ENCODE measurements at regions not wholly inside any gene's neighbourhood (a gene's known extent, or its start where the extent isn't known, plus 50 kb on each side); places are given as distances from the start of the nearest gene placed in this dataset.

DNA sequence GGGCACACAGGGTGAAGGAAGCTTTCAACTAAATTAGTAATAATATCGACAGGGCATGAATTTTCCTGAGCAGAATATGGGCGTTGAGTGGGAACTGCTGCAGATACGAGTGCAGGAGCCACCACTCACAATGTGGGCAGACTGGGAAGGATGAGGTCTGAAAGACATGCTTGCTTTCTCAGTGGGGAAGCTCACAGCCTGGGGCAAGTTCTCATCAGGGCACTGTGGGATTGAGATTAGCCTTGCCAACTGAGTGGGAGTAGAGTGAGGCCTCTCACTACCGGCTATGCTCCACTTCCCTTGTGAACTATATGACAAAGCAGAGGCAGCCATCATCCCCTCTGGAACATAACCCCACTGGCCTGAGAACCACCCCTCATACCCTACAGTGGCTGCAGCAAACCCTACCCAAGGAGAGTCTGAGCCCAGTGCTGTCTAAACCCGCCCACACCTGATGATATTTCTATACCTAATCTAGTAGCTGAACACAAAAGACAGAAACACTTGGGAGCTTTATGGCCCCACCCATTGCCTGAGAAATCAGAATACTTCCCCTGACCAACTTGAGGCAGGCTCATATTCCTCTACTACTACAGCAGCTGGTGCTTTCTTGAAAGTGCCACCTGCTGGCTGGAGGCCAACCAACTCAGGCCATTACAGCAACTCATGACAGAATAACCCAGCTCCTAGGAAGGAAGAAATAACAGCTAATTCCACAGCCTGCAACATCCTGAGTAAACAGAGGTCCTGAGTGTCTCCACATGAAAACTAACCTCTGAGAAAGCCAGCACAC is 173.7 kb upstream of the SPEF2 start:
- 59 to 66% methylated on average over 3 to 5 of the region's 5 CpGs for WGBS, 2 donors
- intact Hi-C loops (cut with DNase I): no loop called here

DNA sequence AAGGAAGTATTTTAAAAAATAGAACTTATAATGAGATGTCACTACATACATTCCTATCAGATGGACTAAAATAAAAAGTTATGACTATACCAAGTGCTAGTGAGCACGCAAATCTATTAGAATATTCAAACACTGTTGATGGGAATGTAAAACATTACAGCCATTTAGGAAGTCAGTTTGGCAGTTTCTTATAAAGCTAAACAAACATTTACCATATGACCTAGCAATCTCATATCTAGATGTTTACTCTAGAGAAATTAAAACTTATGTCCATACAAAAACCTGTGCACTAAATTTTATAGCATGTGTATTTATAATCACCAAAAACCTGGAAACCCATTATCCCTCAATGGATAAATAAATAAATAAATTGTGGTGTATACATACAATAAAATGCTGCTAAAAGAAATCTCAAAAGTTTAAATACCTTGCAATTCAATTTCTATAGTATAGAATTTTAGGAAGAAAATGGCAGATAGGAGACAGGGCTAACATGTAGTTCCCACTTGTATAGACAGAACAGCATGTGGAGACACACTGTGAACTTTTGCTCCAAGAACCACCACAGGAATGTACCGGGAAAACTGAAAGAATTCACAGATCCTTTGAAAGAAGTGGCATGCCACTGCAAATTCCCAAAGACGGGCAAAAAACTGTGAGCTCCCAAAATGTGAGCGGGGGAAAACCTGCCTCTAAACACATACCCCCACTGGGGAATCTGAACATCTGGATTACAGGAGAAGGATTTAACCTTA is 174.6 kb upstream of the SPEF2 start:
- no peak overlapping the region for H3K27ac ChIP-seq
- WGBS, 2 donors: 59 to 71% methylated on average over 4 of the region's 4 CpGs
- H3K36me3 ChIP-seq: no peaks in the 10 kb centered on the region
- no peak for DNase-seq
- H3K4me1 ChIP-seq: peaks cover 0 to 34% (median 6%) of the 10 kb centered on the region in 3 donors
- H3K27me3 ChIP-seq: no peaks in the 10 kb centered on the region
- H3K9me3 ChIP-seq: no peaks in the 10 kb centered on the region
- intact Hi-C loops (cut with DNase I): no loop called here
- no peak overlapping the region for H3K4me3 ChIP-seq
- TF ChIP-seq, protein P1, sequence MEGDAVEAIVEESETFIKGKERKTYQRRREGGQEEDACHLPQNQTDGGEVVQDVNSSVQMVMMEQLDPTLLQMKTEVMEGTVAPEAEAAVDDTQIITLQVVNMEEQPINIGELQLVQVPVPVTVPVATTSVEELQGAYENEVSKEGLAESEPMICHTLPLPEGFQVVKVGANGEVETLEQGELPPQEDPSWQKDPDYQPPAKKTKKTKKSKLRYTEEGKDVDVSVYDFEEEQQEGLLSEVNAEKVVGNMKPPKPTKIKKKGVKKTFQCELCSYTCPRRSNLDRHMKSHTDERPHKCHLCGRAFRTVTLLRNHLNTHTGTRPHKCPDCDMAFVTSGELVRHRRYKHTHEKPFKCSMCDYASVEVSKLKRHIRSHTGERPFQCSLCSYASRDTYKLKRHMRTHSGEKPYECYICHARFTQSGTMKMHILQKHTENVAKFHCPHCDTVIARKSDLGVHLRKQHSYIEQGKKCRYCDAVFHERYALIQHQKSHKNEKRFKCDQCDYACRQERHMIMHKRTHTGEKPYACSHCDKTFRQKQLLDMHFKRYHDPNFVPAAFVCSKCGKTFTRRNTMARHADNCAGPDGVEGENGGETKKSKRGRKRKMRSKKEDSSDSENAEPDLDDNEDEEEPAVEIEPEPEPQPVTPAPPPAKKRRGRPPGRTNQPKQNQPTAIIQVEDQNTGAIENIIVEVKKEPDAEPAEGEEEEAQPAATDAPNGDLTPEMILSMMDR (IDR thresholded peaks at IDR 0.05): no peak
- no peak for TF ChIP-seq POLR2A (IDR thresholded peaks at IDR 0.05)

More for the DNA sequence above, 173.7 kb upstream of the SPEF2 start:
- H3K9me3 ChIP-seq: no peaks in the 10 kb centered on the region
- H3K36me3 ChIP-seq: no peaks in the 10 kb centered on the region
- no peak for DNase-seq
- H3K27ac ChIP-seq: no peak overlapping the region
- H3K4me3 ChIP-seq: no peak overlapping the region
- H3K4me1 ChIP-seq: peaks cover 0 to 25% (median 6%) of the 10 kb centered on the region in 3 donors
- H3K27me3 ChIP-seq: no peaks in the 10 kb centered on the region
- TF ChIP-seq, protein P1 (IDR thresholded peaks at IDR 0.05): no peak
- no peak for TF ChIP-seq POLR2A (IDR thresholded peaks at IDR 0.05)

GRCh38 chr5:35440409-35440808 is 177.3 kb upstream of the SPEF2 start:
- H3K27ac ChIP-seq: no peak overlapping the region
- WGBS, 2 donors: 88% methylated on average over 2 of the region's 2 CpGs
- H3K36me3 ChIP-seq: no peaks in the 10 kb centered on the region
- no peaks in the 10 kb centered on the region for H3K9me3 ChIP-seq
- TF ChIP-seq, protein P1 (IDR thresholded peaks at IDR 0.05): no peak
- TF ChIP-seq POLR2A (IDR thresholded peaks at IDR 0.05): no peak
- no peak for DNase-seq
- H3K4me3 ChIP-seq: no peak overlapping the region
- intact Hi-C loops (cut with DNase I): no loop called here
- peaks cover 4 to 48% (median 6%) of the 10 kb centered on the region in 3 donors for H3K4me1 ChIP-seq
- no peaks in the 10 kb centered on the region for H3K27me3 ChIP-seq

DNA sequence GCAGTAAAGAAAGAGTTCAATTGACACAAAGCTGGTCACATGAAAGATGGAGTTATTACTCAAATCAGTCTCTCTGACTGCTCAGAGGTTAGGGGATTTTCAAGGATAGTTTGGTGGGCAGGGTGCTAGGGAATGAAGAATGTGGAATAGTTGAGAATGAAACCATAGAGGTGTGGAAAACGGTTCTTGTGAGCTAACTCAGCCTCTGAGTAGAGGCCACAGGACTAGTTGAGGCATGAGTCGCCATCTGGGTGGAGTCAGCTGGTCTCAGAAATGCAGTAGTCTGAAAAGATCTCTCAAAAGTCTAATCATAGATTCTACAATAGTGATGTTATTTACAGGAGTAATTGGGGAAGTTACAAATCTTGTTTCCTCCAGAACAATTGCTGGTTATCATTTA is 178.9 kb upstream of the SPEF2 start:
- no peaks in the 10 kb centered on the region for H3K9me3 ChIP-seq
- H3K27ac ChIP-seq: no peak overlapping the region
- intact Hi-C loops (cut with DNase I): no loop called here
- H3K4me3 ChIP-seq: no peak overlapping the region
- TF ChIP-seq POLR2A (IDR thresholded peaks at IDR 0.05): no peak
- TF ChIP-seq, protein P1 (IDR thresholded peaks at IDR 0.05): no peak
- 31 to 48% methylated on average over 2 of the region's 2 CpGs for WGBS, 2 donors
- H3K4me1 ChIP-seq: peaks cover 4 to 43% (median 6%) of the 10 kb centered on the region in 3 donors
- DNase-seq: no peak
- no peaks in the 10 kb centered on the region for H3K36me3 ChIP-seq
- no peaks in the 10 kb centered on the region for H3K27me3 ChIP-seq

GRCh38 chr5:35438288-35438687 is 179.4 kb upstream of the SPEF2 start:
- H3K4me3 ChIP-seq: no peak overlapping the region
- no peaks in the 10 kb centered on the region for H3K36me3 ChIP-seq
- DNase-seq: no peak
- H3K4me1 ChIP-seq: peaks cover 4 to 39% (median 6%) of the 10 kb centered on the region in 3 donors
- 60 to 78% methylated on average over 1 of the region's 1 CpG for WGBS, 2 donors
- no peaks in the 10 kb centered on the region for H3K9me3 ChIP-seq
- H3K27ac ChIP-seq: no peak overlapping the region
- H3K27me3 ChIP-seq: no peaks in the 10 kb centered on the region
- no peak for TF ChIP-seq POLR2A (IDR thresholded peaks at IDR 0.05)
- TF ChIP-seq, protein P1 (IDR thresholded peaks at IDR 0.05): no peak
- intact Hi-C loops (cut with DNase I): no loop called here

All from esophagus squamous epithelium (tissue), 5 donors.